Tibial nerve (tissue), 4 donors: ENCODE measurements at regions not wholly inside any gene's neighbourhood (a gene's known extent, or its start where the extent isn't known, plus 50 kb on each side); places are given as distances from the start of the nearest gene placed in this dataset.
"Not testable (repeated sequence)": the region's sequence is repeated elsewhere in the genome, so short reads cannot be mapped to it uniquely, and the experiment has no call there.

Source experiments
- DNase-seq, 2 donors: peaks; one replicate each; pipeline ENCODE4 v3.0.0-alpha.2; 2019; ENCODE audit warnings: low spot score in 2 of 2
- H3K27ac ChIP-seq, 4 donors: fragments of 200-600 bp; sonication (generic) in 3 of 4; one replicate each; pipeline ENCODE4 v1.5.1; 2017 to 2019; ENCODE audit warnings: mild to moderate bottlenecking in 1 of 4
- H3K27me3 ChIP-seq, 2 donors: fragments of 200-600 bp; sonication (generic) in 1 of 2; one replicate each; pipeline versions ENCODE4 v1.5.1 to v1.6.0; 2017 to 2019
- H3K36me3 ChIP-seq, 3 donors: fragments of 200-600 bp; sonication (generic); one replicate each; pipeline ENCODE4 v1.5.1; 2018 to 2019
- H3K4me1 ChIP-seq, 4 donors: fragments of 200-600 bp; sonication (generic) in 3 of 4; one replicate each; pipeline ENCODE4 v1.5.1; 2017 to 2019
- H3K4me3 ChIP-seq, 4 donors: fragments of 200-600 bp; sonication (generic) in 3 of 4; one replicate each; pipeline ENCODE4 v1.5.1; 2017 to 2019; ENCODE audit warnings: mild to moderate bottlenecking in 1 of 4, moderate library complexity in 1 of 4
- H3K9me3 ChIP-seq, 4 donors: fragments of 200-600 bp; sonication (generic) in 3 of 4; one replicate each; pipeline ENCODE4 v1.5.1; 2017 to 2019
- CTCF ChIP-seq, 5 experiments: fragments of 200-600 bp in 3 of 5; fragments of 450-650 bp in 2 of 5; sonication (generic) in 3 of 5; IDR thresholded peaks; one replicate each; pipeline ENCODE4 v1.5.1; 2016 to 2019; ENCODE audit warnings: antibody characterized with exemption in 5 of 5, mild to moderate bottlenecking in 3 of 5, moderate library complexity in 2 of 5
- EP300 ChIP-seq, 2 donors: sonication (generic); formaldehyde crosslinking; IDR thresholded peaks; one replicate each; pipeline ENCODE4 v1.6.1; 2017; ENCODE audit warnings: antibody characterized with exemption in 2 of 2, mild to moderate bottlenecking in 1 of 2
- POLR2A ChIP-seq, 2 donors: fragments of 450-650 bp; IDR thresholded peaks; one replicate each; pipeline ENCODE4 v1.6.1; 2017; ENCODE audit warnings: antibody characterized with exemption in 2 of 2, mild to moderate bottlenecking in 2 of 2, moderate library complexity in 2 of 2
- WGBS, 2 donors: methylation state at CpG; one replicate each; pipeline ENCODE4 v1.1.5; 2018; 5-methylcytosine and 5-hydroxymethylcytosine counted together

GRCh38 chr11:54797906-54798305 lies 91.3 kb downstream of the OR4A5 start:
- 67 to 69% methylated on average over 5 of the region's 5 CpGs for WGBS, 2 donors
- H3K4me3 ChIP-seq, H3K36me3 ChIP-seq, H3K4me1 ChIP-seq, H3K27me3 ChIP-seq, H3K27ac ChIP-seq, DNase-seq: not testable (repeated sequence)
- H3K9me3 ChIP-seq = peaks cover 0 to 59% (median 8%) of the 10 kb centered on the region in 4 donors

- H3K27me3 ChIP-seq = no peaks in the 10 kb centered on the region
- no peaks in the 10 kb centered on the region for H3K36me3 ChIP-seq
- no peak overlapping the region for H3K27ac ChIP-seq
- WGBS, 2 donors = 31 to 41% methylated on average over 3 of the region's 3 CpGs
- no peak for DNase-seq
- peaks cover 0 to 72% (median 12%) of the 10 kb centered on the region in 4 donors for H3K9me3 ChIP-seq
- TF ChIP-seq CTCF (IDR thresholded peaks at IDR 0.05) (no peak), EP300 (IDR thresholded peaks at IDR 0.05) (no peak), POLR2A (IDR thresholded peaks at IDR 0.05) (no peak)
- no peaks in the 10 kb centered on the region for H3K4me1 ChIP-seq
- H3K4me3 ChIP-seq = no peak overlapping the region
Observed at GRCh38 chr11:54832676-54833075, 126.0 kb downstream of the OR4A5 start.

GRCh38 chr11:54855047-54855446 lies 148.4 kb downstream of the OR4A5 start:
- H3K4me1 ChIP-seq, DNase-seq, H3K36me3 ChIP-seq, H3K4me3 ChIP-seq, H3K27ac ChIP-seq, H3K27me3 ChIP-seq: not testable (repeated sequence)
- H3K9me3 ChIP-seq = peaks cover 0 to 92% (median 18%) of the 10 kb centered on the region in 4 donors
- 69 to 74% methylated on average over 3 of the region's 3 CpGs for whole genome bisulfite sequencing, 2 donors
